GM18858 (cell line): ENCODE measurements at regions not wholly inside any gene's neighbourhood (a gene's known extent, or its start where the extent isn't known, plus 50 kb on each side); places are given as distances from the start of the nearest gene placed in this dataset.

ENCODE experiments used
- ATAC-seq: cut with Tn5 transposase; IDR thresholded peaks from one replicate; pipeline ENCODE4 v1.9.1; 2021; ENCODE audit not compliant: unreplicated experiment

- ATAC-seq: no peak
Measured at GRCh38 chr4:30667919-30668318, 52.2 kb upstream of the PCDH7 start.

DNA sequence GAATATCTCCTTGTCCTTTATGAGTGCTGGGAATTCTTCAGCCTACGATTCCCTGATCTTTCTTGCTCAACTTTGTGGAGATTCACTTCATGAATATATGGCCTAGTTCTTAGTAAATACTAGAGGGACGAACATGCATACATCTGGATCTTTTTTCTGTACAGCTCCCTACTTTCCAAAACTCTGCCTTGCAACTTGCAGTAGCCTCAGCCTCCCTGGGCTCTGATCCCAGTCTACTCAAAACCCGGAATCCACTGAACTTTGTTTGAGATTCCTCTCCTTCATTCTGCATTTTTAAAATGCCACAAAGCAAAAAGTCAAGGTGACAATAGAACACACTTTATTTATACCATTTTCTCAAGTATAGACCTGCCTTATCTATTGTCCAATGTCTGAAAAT lies 50.0 kb upstream of the PCDH7 start:
- no peak for ATAC-seq
